ENCODE measurements at regions not wholly inside any gene's neighbourhood (a gene's known extent, or its start where the extent isn't known, plus 50 kb on each side); places are given as distances from the start of the nearest gene placed in this dataset.

DNA sequence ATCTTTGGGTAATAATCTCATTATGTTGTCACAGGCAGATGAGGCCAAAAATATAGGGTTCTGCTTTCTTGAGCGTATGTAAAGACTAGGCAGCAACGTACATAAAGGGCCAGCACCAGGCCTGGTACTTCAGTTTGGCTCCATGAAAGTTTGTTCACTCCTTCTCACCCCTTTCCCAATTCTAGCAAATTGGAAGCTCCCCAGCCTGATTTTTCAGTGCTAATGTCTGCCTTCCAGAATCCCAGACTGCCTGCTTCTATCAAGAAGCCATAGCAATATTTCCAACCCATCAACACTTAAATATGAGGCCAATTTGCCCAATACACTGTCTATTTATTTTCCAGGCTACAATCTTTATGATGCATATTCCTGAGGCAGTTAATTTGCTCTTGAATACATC is 93.4 kb upstream of the PTPRT start:
- no peaks in the 10 kb centered on the region for H3K79me2 ChIP-seq (ENCODE audit: control insufficient read depth, insufficient read depth, low read length)
- intact Hi-C loops (cut with micrococcal nuclease), result no loop called here
- Mint-ChIP-seq H3K4me1 (no peaks in the 10 kb centered on the region), H3K27ac (no peak overlapping the region), H3K9me3 (ENCODE audit: insufficient read depth) (no peaks in the 10 kb centered on the region), H3K27me3 (peaks cover 21% of the 10 kb centered on the region), H3K4me3 (no peak overlapping the region)
- ChIA-PET POLR2A (no interaction called here), CTCF (no interaction called here)
- no peaks in the 10 kb centered on the region for H4K20me1 ChIP-seq (ENCODE audit: control insufficient read depth, insufficient read depth, low read length, poor library complexity, severe bottlenecking)
- no peak overlapping the region for H3K27ac ChIP-seq (ENCODE audit: low read length in 2 of 2)
- no peak overlapping the region for H3K4me3 ChIP-seq (ENCODE audit: control extremely low read depth in 1 of 5, extremely low read depth in 1 of 5, insufficient read depth in 1 of 5, low read depth in 2 of 5, low read length in 4 of 5)
- H3K9me3 ChIP-seq (ENCODE audit: control extremely low read depth in 1 of 3, control insufficient read depth in 2 of 3, insufficient read depth in 1 of 3, low read length in 2 of 3), result no peaks in the 10 kb centered on the region
- no peak overlapping the region for H3K4me2 ChIP-seq (replicated peaks; ENCODE audit: low read depth, low read length, poor library complexity, severe bottlenecking)
- no peak for DNase-seq
- no peaks in the 10 kb centered on the region for H3K4me1 ChIP-seq (ENCODE audit: control insufficient read depth in 2 of 2, insufficient read depth in 2 of 2, low read length in 2 of 2)
- peaks cover 0 to 3% (median 0%) of the 10 kb centered on the region in 4 experiments for H3K27me3 ChIP-seq (replicated peaks in 1 of 4; ENCODE audit: control extremely low read depth in 1 of 4, control insufficient read depth in 3 of 4, insufficient read depth in 4 of 4, low read length in 3 of 4)
- WGBS (ENCODE audit: insufficient coverage), result 100% methylated on average over 2 of the region's 2 CpGs
- no peak for ATAC-seq (ENCODE audit: low read depth)
- no peaks in the 10 kb centered on the region for H3K36me3 ChIP-seq (replicated peaks in 1 of 2; ENCODE audit: control extremely low read depth in 1 of 2, control insufficient read depth in 1 of 2, extremely low read depth in 1 of 2, insufficient read depth in 2 of 2, low read length in 1 of 2)
- no peak overlapping the region for H3K9ac ChIP-seq (ENCODE audit: low read length)
- no peak overlapping the region for H2AFZ ChIP-seq (ENCODE audit: insufficient read depth, low read depth, low read length, poor library complexity, severe bottlenecking)
- TF ChIP-seq, protein P1, sequence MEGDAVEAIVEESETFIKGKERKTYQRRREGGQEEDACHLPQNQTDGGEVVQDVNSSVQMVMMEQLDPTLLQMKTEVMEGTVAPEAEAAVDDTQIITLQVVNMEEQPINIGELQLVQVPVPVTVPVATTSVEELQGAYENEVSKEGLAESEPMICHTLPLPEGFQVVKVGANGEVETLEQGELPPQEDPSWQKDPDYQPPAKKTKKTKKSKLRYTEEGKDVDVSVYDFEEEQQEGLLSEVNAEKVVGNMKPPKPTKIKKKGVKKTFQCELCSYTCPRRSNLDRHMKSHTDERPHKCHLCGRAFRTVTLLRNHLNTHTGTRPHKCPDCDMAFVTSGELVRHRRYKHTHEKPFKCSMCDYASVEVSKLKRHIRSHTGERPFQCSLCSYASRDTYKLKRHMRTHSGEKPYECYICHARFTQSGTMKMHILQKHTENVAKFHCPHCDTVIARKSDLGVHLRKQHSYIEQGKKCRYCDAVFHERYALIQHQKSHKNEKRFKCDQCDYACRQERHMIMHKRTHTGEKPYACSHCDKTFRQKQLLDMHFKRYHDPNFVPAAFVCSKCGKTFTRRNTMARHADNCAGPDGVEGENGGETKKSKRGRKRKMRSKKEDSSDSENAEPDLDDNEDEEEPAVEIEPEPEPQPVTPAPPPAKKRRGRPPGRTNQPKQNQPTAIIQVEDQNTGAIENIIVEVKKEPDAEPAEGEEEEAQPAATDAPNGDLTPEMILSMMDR (IDR thresholded peaks at IDR 0.05), result no peak
- no peak for TF ChIP-seq EZH2 (IDR thresholded peaks at IDR 0.05; ENCODE audit: borderline replicate concordance, insufficient read depth, low read depth, low read length, poor library complexity, severe bottlenecking)

GRCh38 chr20:43271980-43272379 is 82.3 kb upstream of the PTPRT start:
- Histone ChIP-seq H3K36me3 (replicated peaks in 1 of 2; ENCODE audit: control extremely low read depth in 1 of 2, control insufficient read depth in 1 of 2, extremely low read depth in 1 of 2, insufficient read depth in 2 of 2, low read length in 1 of 2) (no peaks in the 10 kb centered on the region), H2AFZ (ENCODE audit: insufficient read depth, low read depth, low read length, poor library complexity, severe bottlenecking) (no peak overlapping the region), H3K4me3 (ENCODE audit: control extremely low read depth in 1 of 5, extremely low read depth in 1 of 5, insufficient read depth in 1 of 5, low read depth in 2 of 5, low read length in 4 of 5) (no peak overlapping the region), H3K27ac (ENCODE audit: low read length in 2 of 2) (no peak overlapping the region), H3K79me2 (ENCODE audit: control insufficient read depth, insufficient read depth, low read length) (no peaks in the 10 kb centered on the region), H3K4me1 (ENCODE audit: control insufficient read depth in 2 of 2, insufficient read depth in 2 of 2, low read length in 2 of 2) (no peaks in the 10 kb centered on the region), H4K20me1 (ENCODE audit: control insufficient read depth, insufficient read depth, low read length, poor library complexity, severe bottlenecking) (no peaks in the 10 kb centered on the region), H3K9me3 (ENCODE audit: control extremely low read depth in 1 of 3, control insufficient read depth in 2 of 3, insufficient read depth in 1 of 3, low read length in 2 of 3) (no peaks in the 10 kb centered on the region), H3K9ac (ENCODE audit: low read length) (no peak overlapping the region), H3K4me2 (replicated peaks; ENCODE audit: low read depth, low read length, poor library complexity, severe bottlenecking) (no peak overlapping the region), H3K27me3 (replicated peaks in 1 of 4; ENCODE audit: control extremely low read depth in 1 of 4, control insufficient read depth in 3 of 4, insufficient read depth in 4 of 4, low read length in 3 of 4) (no peaks in the 10 kb centered on the region)
- Mint-ChIP-seq H3K4me3 (no peak overlapping the region), H3K4me1 (no peaks in the 10 kb centered on the region), H3K27me3 (peaks cover 4% of the 10 kb centered on the region), H3K27ac (no peak overlapping the region), H3K9me3 (ENCODE audit: insufficient read depth) (peaks cover 6% of the 10 kb centered on the region)
- DNase-seq (no peak), ATAC-seq (ENCODE audit: low read depth) (no peak)
- WGBS (ENCODE audit: insufficient coverage), result 74% methylated on average over 2 of the region's 5 CpGs
- no peak for TF ChIP-seq EZH2 (IDR thresholded peaks at IDR 0.05; ENCODE audit: borderline replicate concordance, insufficient read depth, low read depth, low read length, poor library complexity, severe bottlenecking)
- TF ChIP-seq, protein P1 (IDR thresholded peaks at IDR 0.05), result no peak
- POLR2A ChIA-PET, result no interaction called here
- intact Hi-C loops (cut with micrococcal nuclease), result no loop called here
- CTCF ChIA-PET, result no interaction called here

Measured in B cell (primary cell).